Breast epithelium (tissue), 4 donors: ENCODE measurements at regions not wholly inside any gene's neighbourhood (a gene's known extent, or its start where the extent isn't known, plus 50 kb on each side); places are given as distances from the start of the nearest gene placed in this dataset.

ENCODE experiments used
- DNase-seq, 2 donors: peaks; one replicate each; pipeline ENCODE4 v3.0.0-alpha.2; 2019; ENCODE audit warnings: low spot score in 2 of 2
- H3K27ac ChIP-seq, 2 donors: fragments of 200-600 bp; sonication (generic) in 1 of 2; one replicate each; pipeline ENCODE4 v1.5.1; 2016 to 2019; ENCODE audit warnings: mild to moderate bottlenecking in 1 of 2
- H3K27me3 ChIP-seq, 2 donors: fragments of 200-600 bp; sonication (generic) in 1 of 2; one replicate each; pipeline versions ENCODE4 v1.5.1 to v1.6.0; 2017 to 2019; ENCODE audit warnings: control low read depth in 1 of 2, mild to moderate bottlenecking in 1 of 2
- H3K36me3 ChIP-seq: fragments of 200-600 bp; one replicate; pipeline ENCODE4 v1.5.1; 2019
- H3K4me1 ChIP-seq, 2 donors: fragments of 200-600 bp; sonication (generic); one replicate each; pipeline ENCODE4 v1.5.1; 2016 to 2019; ENCODE audit warnings: control low read depth in 1 of 2
- H3K4me3 ChIP-seq, 3 donors: fragments of 200-600 bp; sonication (generic); 1 replicate in 2 of 3; 2 replicates in 1 of 3; pipeline ENCODE4 v1.5.1; 2016 to 2019; ENCODE audit warnings: mild to moderate bottlenecking in 3 of 3, moderate library complexity in 2 of 3
- H3K9me3 ChIP-seq, 2 donors: fragments of 200-600 bp; sonication (generic) in 1 of 2; one replicate each; pipeline ENCODE4 v1.5.1; 2016 to 2019; ENCODE audit warnings: control low read depth in 1 of 2
- POLR2A ChIP-seq: fragments of 450-650 bp; IDR thresholded peaks from one replicate; pipeline ENCODE4 v1.6.1; 2016; ENCODE audit warnings: antibody characterized with exemption, mild to moderate bottlenecking, moderate library complexity
- POLR2AphosphoS5 ChIP-seq, 3 donors: sonication (generic); formaldehyde crosslinking; IDR thresholded peaks; one replicate each; pipeline ENCODE4 v1.6.1; 2017; ENCODE audit warnings: antibody characterized with exemption in 3 of 3
- intact Hi-C: fragments of 100-400 bp; cut with DNase I; formaldehyde crosslinking; loops from one replicate; pipeline ENCODE4 v1.15.1; 2023; ENCODE audit warnings: low total_unique reads
- TF ChIP-seq, protein P1 (sequence below), 3 donors: fragments of 450-650 bp; IDR thresholded peaks; one replicate each; pipeline ENCODE4 v1.5.1; 2016 to 2017; ENCODE audit warnings: antibody characterized with exemption in 3 of 3, mild to moderate bottlenecking in 3 of 3, moderate library complexity in 3 of 3

- DNase-seq: no peak
- no peak overlapping the region for H3K27ac ChIP-seq
- no peaks in the 10 kb centered on the region for H3K4me1 ChIP-seq
- no peaks in the 10 kb centered on the region for H3K36me3 ChIP-seq
- H3K4me3 ChIP-seq: no peak overlapping the region
- intact Hi-C loops: no loop called here
- H3K27me3 ChIP-seq: no peaks in the 10 kb centered on the region
- no peaks in the 10 kb centered on the region for H3K9me3 ChIP-seq
- TF ChIP-seq, protein P1, sequence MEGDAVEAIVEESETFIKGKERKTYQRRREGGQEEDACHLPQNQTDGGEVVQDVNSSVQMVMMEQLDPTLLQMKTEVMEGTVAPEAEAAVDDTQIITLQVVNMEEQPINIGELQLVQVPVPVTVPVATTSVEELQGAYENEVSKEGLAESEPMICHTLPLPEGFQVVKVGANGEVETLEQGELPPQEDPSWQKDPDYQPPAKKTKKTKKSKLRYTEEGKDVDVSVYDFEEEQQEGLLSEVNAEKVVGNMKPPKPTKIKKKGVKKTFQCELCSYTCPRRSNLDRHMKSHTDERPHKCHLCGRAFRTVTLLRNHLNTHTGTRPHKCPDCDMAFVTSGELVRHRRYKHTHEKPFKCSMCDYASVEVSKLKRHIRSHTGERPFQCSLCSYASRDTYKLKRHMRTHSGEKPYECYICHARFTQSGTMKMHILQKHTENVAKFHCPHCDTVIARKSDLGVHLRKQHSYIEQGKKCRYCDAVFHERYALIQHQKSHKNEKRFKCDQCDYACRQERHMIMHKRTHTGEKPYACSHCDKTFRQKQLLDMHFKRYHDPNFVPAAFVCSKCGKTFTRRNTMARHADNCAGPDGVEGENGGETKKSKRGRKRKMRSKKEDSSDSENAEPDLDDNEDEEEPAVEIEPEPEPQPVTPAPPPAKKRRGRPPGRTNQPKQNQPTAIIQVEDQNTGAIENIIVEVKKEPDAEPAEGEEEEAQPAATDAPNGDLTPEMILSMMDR (IDR thresholded peaks at IDR 0.05): no peak
- TF ChIP-seq POLR2AphosphoS5 (IDR thresholded peaks at IDR 0.05) (no peak), POLR2A (no peak)
Observed at GRCh38 chr5:167699432-167699831, 592.0 kb upstream of the WWC1 start.

GRCh38 chr5:167701051-167701450 lies 590.4 kb upstream of the WWC1 start:
- H3K36me3 ChIP-seq: no peaks in the 10 kb centered on the region
- no peaks in the 10 kb centered on the region for H3K4me1 ChIP-seq
- TF ChIP-seq, protein P1 (IDR thresholded peaks at IDR 0.05): no peak
- TF ChIP-seq POLR2AphosphoS5 (IDR thresholded peaks at IDR 0.05) (no peak), POLR2A (no peak)
- no peak overlapping the region for H3K4me3 ChIP-seq
- H3K9me3 ChIP-seq: no peaks in the 10 kb centered on the region
- H3K27me3 ChIP-seq: no peaks in the 10 kb centered on the region
- H3K27ac ChIP-seq: no peak overlapping the region
- DNase-seq: no peak
- intact Hi-C loops: no loop called here

- Histone ChIP-seq H3K36me3 (no peaks in the 10 kb centered on the region), H3K9me3 (no peaks in the 10 kb centered on the region), H3K4me1 (no peaks in the 10 kb centered on the region), H3K4me3 (no peak overlapping the region), H3K27ac (no peak overlapping the region), H3K27me3 (no peaks in the 10 kb centered on the region)
- intact Hi-C loops: no loop called here
- no peak for TF ChIP-seq POLR2AphosphoS5 (IDR thresholded peaks at IDR 0.05)
- TF ChIP-seq POLR2A: no peak
- TF ChIP-seq, protein P1 (IDR thresholded peaks at IDR 0.05): no peak
- DNase-seq: no peak
Observed at GRCh38 chr5:167702014-167702413, 589.4 kb upstream of the WWC1 start.

GRCh38 chr5:167708449-167708848 lies 583.0 kb upstream of the WWC1 start:
- DNase-seq: no peak
- Histone ChIP-seq H3K4me3 (no peak overlapping the region), H3K27ac (no peak overlapping the region), H3K9me3 (no peaks in the 10 kb centered on the region), H3K27me3 (no peaks in the 10 kb centered on the region), H3K36me3 (no peaks in the 10 kb centered on the region), H3K4me1 (no peaks in the 10 kb centered on the region)
- intact Hi-C loops: no loop called here
- TF ChIP-seq, protein P1 (IDR thresholded peaks at IDR 0.05): no peak
- TF ChIP-seq POLR2A: no peak

GRCh38 chr5:167709625-167710024 lies 581.8 kb upstream of the WWC1 start:
- TF ChIP-seq POLR2A (no peak), POLR2AphosphoS5 (IDR thresholded peaks at IDR 0.05) (no peak)
- TF ChIP-seq, protein P1 (IDR thresholded peaks at IDR 0.05): no peak
- Histone ChIP-seq H3K4me3 (no peak overlapping the region), H3K27ac (no peak overlapping the region), H3K27me3 (no peaks in the 10 kb centered on the region), H3K9me3 (no peaks in the 10 kb centered on the region), H3K36me3 (no peaks in the 10 kb centered on the region), H3K4me1 (no peaks in the 10 kb centered on the region)
- no peak for DNase-seq
- intact Hi-C loops: no loop called here
